HTR-8/SVneo (cell line): ENCODE measurements at regions not wholly inside any gene's neighbourhood (a gene's known extent, or its start where the extent isn't known, plus 50 kb on each side); places are given as distances from the start of the nearest gene placed in this dataset.
"Not testable (repeated sequence)": the region's sequence is repeated elsewhere in the genome, so short reads cannot be mapped to it uniquely, and the experiment has no call there.

ENCODE experiments used
- DNase-seq: peaks from one replicate; pipeline ENCODE4 v3.0.0; 2011; ENCODE audit warnings: low spot score, mixed read lengths; ENCODE audit not compliant: insufficient read length
- FAIRE-seq: peaks from 2 replicates; lab custom pipeline; 2011; peaks lifted over from hg19 to GRCh38; lab: Jason Lieb, UNC

DNA sequence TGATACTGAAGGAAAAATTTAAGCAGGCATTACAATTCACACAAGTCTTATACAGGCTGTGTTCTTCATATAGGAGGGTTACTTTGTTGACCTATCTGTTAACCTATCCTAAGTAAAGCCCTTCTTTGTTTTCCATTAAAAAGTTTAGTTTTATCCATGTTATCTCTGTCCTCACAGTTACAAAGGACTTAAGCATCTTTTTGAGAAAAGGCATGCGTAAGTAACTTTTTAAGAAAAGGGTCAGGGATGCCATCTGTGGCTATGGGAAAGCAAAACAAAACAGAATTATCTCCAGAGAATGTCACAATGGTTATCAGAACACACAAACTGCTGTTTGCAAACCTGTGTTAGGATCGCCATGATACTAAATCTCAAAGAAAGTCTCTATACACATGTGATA, 295.8 kb upstream of the MTPN start:
- DNase-seq (no peak), FAIRE-seq (no peak)

DNA sequence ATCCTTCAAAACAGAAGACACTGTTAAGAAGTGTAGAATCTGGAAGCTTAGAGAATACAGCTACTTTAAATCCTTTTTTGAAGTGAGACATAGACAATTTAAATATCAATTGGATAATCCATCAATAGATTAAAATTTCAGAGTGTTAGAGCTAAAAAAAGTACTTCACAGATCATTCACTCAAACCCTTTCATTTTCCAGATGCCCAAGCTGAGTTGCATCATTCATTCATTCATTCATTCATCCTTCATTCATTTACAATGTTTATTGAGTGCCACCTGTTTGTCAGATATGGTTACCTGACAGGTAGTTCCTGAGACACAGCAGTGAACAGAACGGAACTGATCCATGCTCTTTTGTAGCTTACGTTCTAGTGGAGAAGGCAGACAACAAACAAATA, 290.7 kb upstream of the MTPN start:
- no peak for FAIRE-seq
- DNase-seq = no peak

- DNase-seq (no peak), FAIRE-seq (no peak)
These were observed 289.3 kb upstream of the MTPN start for GRCh38 chr7:136266457-136266856.

GRCh38 chr7:136264304-136264703, 287.1 kb upstream of the MTPN start:
- FAIRE-seq, DNase-seq: not testable (repeated sequence)

- not testable (repeated sequence) for FAIRE-seq, DNase-seq
These were observed 286.1 kb upstream of the MTPN start for GRCh38 chr7:136263112-136263860.

DNA sequence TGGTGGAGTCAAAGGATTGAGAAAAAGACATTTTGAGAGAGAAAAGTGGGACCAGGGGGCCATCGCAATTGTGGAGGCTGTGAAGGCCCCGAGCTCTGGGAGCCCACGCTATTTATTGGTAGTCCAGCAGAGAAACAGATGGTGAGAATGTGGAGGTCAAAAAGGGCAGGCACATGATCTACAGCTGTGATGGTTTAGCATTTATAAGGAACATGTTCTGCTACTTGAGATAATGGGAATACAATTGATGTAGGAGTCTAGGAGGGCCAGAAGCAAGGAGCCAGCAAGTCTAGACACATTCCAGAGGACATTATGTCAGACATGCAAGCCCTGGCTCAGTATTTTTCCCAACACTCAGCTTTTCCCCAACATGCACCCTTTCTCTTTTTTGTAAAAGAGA, 283.4 kb upstream of the MTPN start:
- not testable (repeated sequence) for FAIRE-seq

DNA sequence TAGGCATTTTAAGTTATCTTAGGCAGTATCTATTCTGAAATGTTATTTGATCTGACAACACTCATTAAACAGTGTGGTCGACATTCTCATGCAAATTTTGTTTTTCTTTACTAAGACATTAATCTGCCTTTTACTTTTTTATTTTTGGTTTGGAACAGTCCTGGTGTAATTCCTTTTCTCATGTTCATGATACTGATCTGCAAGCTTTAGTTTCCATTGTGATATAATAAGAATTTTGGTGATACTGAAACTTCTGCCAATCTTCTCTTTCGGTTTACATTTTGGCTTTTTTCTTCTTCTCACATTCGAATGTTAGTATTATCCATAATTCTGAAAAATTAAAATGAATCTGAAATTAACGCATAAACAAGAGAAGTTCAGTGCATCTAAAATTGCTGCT, 281.9 kb upstream of the MTPN start:
- DNase-seq (no peak), FAIRE-seq (no peak)

More for the DNA sequence above, 283.4 kb upstream of the MTPN start:
- not testable (repeated sequence) for DNase-seq

DNA sequence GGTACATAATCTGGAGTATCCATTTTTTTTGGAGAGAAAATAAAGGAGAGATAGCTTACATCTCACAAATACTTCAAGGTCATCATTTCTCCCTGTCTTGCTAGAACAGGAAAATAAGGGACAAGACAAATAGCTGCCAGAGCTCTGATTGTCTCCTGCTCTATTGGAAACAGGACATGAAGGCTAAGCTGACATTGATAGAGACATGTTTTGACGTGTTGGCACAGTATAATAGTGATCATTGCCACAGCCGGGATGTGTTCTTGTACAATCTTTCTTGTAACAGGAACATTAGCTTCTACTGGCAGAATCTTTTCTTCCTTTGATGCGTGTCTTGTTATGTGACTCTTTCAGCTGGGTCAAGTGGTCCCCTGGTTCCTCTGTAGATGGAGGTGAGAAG, 279.3 kb upstream of the MTPN start:
- FAIRE-seq (no peak), DNase-seq (no peak)

GRCh38 chr7:136254148-136254547, 277.0 kb upstream of the MTPN start:
- no peak for FAIRE-seq
- no peak for DNase-seq

DNA sequence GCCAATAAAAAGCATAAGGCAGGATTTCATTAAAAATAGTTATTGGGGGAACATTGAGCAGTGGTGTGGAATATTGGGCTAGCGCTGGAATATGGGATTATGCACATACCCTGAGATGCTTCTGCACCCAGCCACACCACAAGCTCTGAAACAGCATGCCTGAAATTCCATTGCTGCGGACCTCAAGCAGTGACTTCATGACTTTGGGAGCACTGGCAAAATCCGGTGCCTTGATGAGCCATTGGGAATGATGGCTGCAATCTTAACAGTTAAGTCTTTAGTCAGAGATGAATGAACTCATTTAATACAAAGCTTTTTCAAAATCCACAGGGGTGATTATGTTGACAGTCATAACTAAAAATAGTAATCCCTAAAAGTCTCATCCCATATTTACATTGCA, 274.7 kb upstream of the MTPN start:
- no peak for FAIRE-seq
- no peak for DNase-seq

- FAIRE-seq = no peak
- DNase-seq = no peak
These were observed 270.1 kb upstream of the MTPN start for GRCh38 chr7:136247211-136247610.

DNA sequence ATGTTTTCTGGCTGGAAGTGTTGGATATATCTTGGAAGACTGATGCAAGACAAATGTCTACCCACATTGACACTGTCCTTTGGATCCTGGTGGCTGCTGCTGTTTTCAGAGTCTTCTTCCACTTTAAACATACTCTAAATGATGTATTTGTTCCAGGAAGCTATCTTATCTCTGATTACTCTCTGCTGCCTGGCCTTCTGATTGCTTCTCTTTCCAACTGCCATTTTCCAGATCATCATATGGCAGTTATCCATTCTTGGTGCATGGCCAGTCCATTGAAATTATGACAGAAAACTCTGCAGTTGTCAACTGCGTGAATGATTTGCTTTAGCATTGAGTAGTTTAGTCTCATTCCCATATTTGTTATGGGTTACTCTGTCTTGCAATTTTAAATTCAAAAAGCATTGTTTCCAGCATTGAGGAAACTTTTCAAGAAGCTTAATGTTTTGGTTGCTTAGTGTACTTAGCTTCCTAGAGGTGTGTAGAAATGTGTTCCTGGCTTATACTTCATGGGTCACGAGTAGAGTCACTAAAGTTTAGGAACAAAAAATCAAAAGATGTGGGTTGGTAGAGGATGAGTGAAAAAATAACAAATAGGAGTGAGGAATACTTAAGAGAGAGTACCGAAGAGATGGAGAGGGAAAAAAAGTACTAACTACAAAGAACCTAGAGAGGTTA, 268.3 kb upstream of the MTPN start:
- DNase-seq = no peak
- no peak for FAIRE-seq

- FAIRE-seq (no peak), DNase-seq (no peak)
These were observed 256.9 kb upstream of the MTPN start for GRCh38 chr7:136234040-136234439.

DNA sequence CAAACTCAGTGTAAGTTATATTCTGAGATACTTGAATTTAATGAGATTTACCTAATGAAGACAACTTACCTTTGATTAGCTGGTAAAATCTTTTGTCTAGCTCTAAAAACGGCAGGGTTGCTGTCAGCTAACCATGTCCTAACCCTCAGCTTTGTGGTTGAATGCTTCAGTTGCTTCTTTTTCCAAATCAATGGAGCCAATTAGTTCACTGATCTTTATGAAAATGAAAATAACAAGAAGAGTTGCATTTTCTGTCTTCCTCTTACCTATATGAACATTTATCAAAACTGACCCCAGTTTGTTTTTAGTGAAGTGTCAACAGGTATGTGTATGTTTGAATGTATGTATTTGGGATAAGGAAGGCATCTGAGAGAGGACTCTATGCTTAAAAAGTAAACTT, 253.1 kb upstream of the MTPN start:
- no peak for FAIRE-seq
- DNase-seq = no peak

DNA sequence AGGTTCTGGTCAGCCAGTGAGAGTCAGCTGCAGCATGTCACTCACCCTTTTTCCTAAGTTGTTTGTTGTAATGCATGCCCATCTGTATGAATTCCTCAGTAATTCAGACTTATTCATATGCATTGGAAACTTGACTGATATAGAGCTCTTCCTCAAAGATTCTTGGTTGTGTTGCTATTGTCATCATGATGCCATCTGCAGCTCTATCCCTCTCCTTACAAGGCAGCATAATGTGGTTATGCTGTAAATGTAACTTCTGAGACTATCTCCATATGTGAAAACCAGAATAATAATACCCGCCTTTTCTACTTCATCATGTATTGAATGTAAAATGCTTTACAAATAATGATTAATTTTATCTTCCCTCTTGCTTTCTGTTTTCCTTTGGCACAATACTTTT, 252.6 kb upstream of the MTPN start:
- no peak for FAIRE-seq
- DNase-seq = no peak

DNA sequence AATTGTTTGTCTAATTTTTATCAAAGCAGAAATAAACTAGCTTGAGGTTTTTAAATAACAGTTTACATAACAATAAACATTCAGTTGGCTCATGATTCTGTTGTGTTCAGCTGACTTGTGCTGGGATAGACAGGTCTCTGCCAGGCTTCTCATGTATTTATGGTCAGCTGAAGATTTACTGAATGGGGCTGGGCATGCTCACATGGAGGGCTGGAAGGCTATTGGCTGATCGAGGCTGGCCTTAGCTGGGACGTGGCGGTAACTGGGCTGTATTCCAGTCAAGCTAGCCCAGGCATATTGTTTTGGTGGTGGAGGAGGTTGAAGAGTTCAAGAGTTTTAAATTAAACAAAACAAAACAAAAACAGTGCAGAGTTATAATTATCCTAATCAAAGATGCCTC, 251.0 kb upstream of the MTPN start:
- FAIRE-seq (no peak), DNase-seq (no peak)

- DNase-seq (no peak), FAIRE-seq (no peak)
These were observed 237.2 kb upstream of the MTPN start for GRCh38 chr7:136214356-136214755.

DNA sequence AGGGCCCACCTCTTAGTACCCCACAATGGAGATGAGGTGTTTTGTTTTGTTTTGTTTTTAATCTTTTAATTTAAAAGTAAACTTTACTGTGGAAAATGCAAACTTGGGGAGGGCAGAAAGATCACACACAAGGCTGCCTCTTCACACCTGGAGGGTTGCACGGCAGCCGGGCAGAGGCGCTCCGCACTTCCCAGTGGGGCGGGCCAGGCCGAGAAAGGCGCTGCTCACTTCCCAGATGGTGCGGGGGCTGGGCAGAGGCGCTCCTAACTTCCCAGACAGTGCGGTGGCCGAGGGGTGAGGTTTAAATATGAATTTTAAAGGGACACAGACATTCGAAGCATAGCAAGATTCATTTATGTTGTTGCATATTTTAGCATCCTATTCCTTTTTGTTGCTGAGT, 235.9 kb upstream of the MTPN start:
- no peak for FAIRE-seq
- DNase-seq = no peak

DNA sequence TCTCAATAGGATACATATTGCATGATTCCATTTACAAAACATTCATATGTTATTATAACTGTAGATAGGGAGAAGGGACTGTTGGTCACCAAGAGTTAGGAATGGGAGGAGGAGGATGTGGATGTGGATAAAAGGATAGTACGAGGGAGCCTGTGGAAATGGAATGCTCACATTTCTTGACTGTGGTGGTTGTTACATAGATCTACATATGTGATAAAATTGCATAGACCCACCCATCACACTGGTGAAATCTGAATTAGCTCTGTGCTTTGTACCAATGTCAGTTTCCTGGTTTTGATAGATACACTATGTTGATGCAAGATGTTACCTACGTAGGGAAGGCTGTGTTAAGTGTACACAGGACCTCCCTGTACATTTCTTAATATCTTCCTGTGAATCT, 233.5 kb upstream of the MTPN start:
- FAIRE-seq (no peak), DNase-seq (no peak)

DNA sequence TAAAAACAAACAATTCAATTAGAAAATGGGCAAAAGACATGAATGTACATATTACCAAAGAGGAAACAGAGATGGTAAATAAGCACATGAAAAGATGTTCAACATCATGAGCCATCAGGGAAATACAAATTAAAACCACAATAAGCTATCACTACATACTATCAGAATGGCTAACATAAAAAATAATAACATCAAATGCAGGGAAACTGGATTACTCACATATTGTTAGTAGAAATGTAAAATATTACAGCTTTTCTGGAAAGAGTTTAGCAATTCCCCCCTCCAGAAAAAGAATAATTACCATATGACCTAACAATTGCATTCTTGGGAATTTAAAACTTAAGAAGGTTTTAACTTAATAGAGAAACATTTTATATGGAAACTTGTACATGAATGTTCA, 232.9 kb upstream of the MTPN start:
- FAIRE-seq (no peak), DNase-seq (no peak)

DNA sequence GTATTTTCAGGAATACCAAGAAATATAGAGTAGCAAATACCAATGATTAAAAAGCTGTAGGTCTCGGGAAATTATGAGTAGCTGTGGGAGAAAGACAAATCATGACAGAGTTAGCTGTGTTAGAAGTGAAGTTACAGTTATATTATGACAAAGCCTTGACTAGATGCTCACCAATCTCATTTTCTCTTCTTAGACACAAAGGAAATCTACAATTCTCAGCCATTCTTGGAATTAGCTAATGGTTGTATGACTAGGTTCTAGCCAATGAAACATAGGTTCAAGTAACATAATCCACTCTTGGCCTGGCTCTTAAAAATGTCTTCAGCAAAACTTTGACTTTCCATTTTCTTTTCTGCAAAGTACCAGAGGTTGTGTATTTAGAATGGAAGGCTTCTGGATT, 228.8 kb upstream of the MTPN start:
- FAIRE-seq (no peak), DNase-seq (no peak)

DNA sequence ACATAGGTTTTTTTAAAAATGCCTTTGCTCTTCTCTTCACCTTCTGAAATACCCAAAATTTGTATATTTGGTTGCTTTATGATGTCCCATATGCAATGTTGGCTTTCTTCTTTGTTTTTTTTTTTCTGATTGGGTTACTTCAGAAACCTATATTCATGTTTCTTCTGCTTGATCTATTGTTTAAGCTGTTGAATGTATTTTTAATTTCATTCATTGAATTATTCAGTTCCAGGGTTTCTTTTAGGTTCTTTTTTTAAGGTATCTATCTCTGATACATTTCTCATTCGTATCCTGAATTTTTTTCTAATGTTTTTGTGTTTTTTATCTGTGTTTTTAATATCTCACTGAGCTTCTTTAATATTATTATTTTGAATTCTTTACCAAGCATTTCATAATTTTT, 221.0 kb upstream of the MTPN start:
- no peak for DNase-seq
- no peak for FAIRE-seq
